Hepatocyte (in vitro differentiated cells): ENCODE measurements at regions not wholly inside any gene's neighbourhood (a gene's known extent, or its start where the extent isn't known, plus 50 kb on each side); places are given as distances from the start of the nearest gene placed in this dataset.

Source experiments
- EZH2 ChIP-seq: fragments of 200-600 bp; sonication (generic); IDR thresholded peaks from 2 replicates; pipeline ENCODE4 v1.6.1; 2016; ENCODE audit warnings: antibody characterized with exemption, mild to moderate bottlenecking, borderline replicate concordance
- EZH2phosphoT487 ChIP-seq: fragments of 200-600 bp; sonication (generic); IDR thresholded peaks from one replicate; pipeline ENCODE4 v1.6.1; 2018; ENCODE audit warnings: antibody characterized with exemption, mild to moderate bottlenecking, low read depth, moderate library complexity; ENCODE audit not compliant: unreplicated experiment, severe bottlenecking

GRCh38 chr13:34165158-34165557 lies 347.2 kb downstream of the RFC3 start:
- TF ChIP-seq EZH2phosphoT487 = no peak
- no peak for TF ChIP-seq EZH2
